OCI-LY7 (cell line): ENCODE measurements at regions not wholly inside any gene's neighbourhood (a gene's known extent, or its start where the extent isn't known, plus 50 kb on each side); places are given as distances from the start of the nearest gene placed in this dataset.

Source experiments
- BruUV-seq: library from RNA; stranded (reverse); fragments of 400-500 nt; replicated peaks from 2 replicates; lab custom pipeline; 2021; lab: Mats Ljungman, UMichigan
- CTCF ChIA-PET: fragments of 300-600 bp; sonication (Branson Sonifier 250); formaldehyde crosslinking; loops from one replicate; lab custom pipeline; 2022; ENCODE audit warnings: antibody characterized with exemption; ENCODE audit not compliant: unreplicated experiment; lab: Charles Lee
- POLR2A ChIA-PET: fragments of 300-600 bp; sonication (Branson Sonifier 250); formaldehyde crosslinking; loops from one replicate; lab custom pipeline; 2022; ENCODE audit warnings: antibody characterized with exemption; lab: Charles Lee
- DNase-seq: peaks from one replicate; pipeline ENCODE4 v3.0.0-alpha.2; 2015; ENCODE audit warnings: low spot score
- H2AFZ ChIP-seq: fragments of 200-600 bp; sonication (generic), shearing (Covaris generic); 2 replicates; pipeline ENCODE4 v1.6.1; 2014; ENCODE audit warnings: mild to moderate bottlenecking, antibody characterized with exemption, low read length, moderate library complexity
- H3K27ac ChIP-seq: fragments of 200-600 bp; sonication (generic); 2 replicates; pipeline ENCODE4 v1.5.1; 2014; ENCODE audit warnings: mixed run types, low read depth, mild to moderate bottlenecking, moderate library complexity, low read length, inconsistent platforms; ENCODE audit not compliant: poor library complexity, severe bottlenecking
- H3K36me3 ChIP-seq: fragments of 200-600 bp; sonication (generic); 2 replicates; pipeline ENCODE4 v1.6.1; 2014; ENCODE audit warnings: mild to moderate bottlenecking, antibody characterized with exemption, low read length, moderate library complexity, mixed read lengths; ENCODE audit not compliant: insufficient read depth
- H3K4me1 ChIP-seq: fragments of 200-600 bp; sonication (generic); 2 replicates; pipeline ENCODE4 v1.5.1; 2014; ENCODE audit warnings: mild to moderate bottlenecking, low read length; ENCODE audit not compliant: insufficient read depth, poor library complexity, severe bottlenecking
- H3K4me2 ChIP-seq: fragments of 200-600 bp; sonication (generic); 2 replicates; pipeline ENCODE4 v1.6.1; 2014; ENCODE audit warnings: mild to moderate bottlenecking, low read length
- H3K4me3 ChIP-seq: fragments of 200-600 bp; sonication (generic); 2 replicates; pipeline ENCODE4 v1.5.1; 2014; ENCODE audit warnings: mild to moderate bottlenecking, low read depth, low read length; ENCODE audit not compliant: poor library complexity, severe bottlenecking
- H3K79me2 ChIP-seq: fragments of 200-600 bp; sonication (generic); 2 replicates; pipeline ENCODE4 v1.6.1; 2016; ENCODE audit warnings: low read depth, mild to moderate bottlenecking, low read length, moderate library complexity, mixed read lengths; ENCODE audit not compliant: insufficient read depth
- H3K9me2 ChIP-seq: fragments of 200-600 bp; sonication (generic); 2 replicates; pipeline ENCODE4 v1.6.1; 2016; ENCODE audit warnings: mild to moderate bottlenecking, low read length, mixed read lengths; ENCODE audit not compliant: insufficient read depth
- H3K9me3 ChIP-seq: fragments of 200-600 bp; sonication (generic); 2 replicates; pipeline ENCODE4 v1.6.1; 2014; ENCODE audit warnings: mild to moderate bottlenecking, mixed run types, low read length, mixed read lengths
- H4K20me1 ChIP-seq: fragments of 200-600 bp; sonication (generic); 2 replicates; pipeline ENCODE4 v1.6.1; 2014; ENCODE audit warnings: mild to moderate bottlenecking, antibody characterized with exemption, low read length, moderate library complexity, mixed read lengths; ENCODE audit not compliant: insufficient read depth
- EZH2phosphoT487 ChIP-seq: fragments of 200-600 bp; sonication (generic); IDR thresholded peaks from 2 replicates; pipeline ENCODE4 v1.6.1; 2018; ENCODE audit warnings: low read depth, borderline replicate concordance, mild to moderate bottlenecking, mixed run types, antibody characterized with exemption, low read length, moderate library complexity, mixed read lengths
- intact Hi-C: fragments of 100-400 bp; cut with micrococcal nuclease; formaldehyde crosslinking; loops from one replicate; pipeline ENCODE4 v1.10.0; 2022; ENCODE audit not compliant: unreplicated experiment
- TF ChIP-seq, protein P1 (sequence below): fragments of 200-600 bp; sonication (generic); conservative IDR thresholded peaks from 2 replicates; pipeline ENCODE4 v1.5.1; 2014; ENCODE audit warnings: mild to moderate bottlenecking, antibody characterized with exemption, low read length, moderate library complexity, mixed read lengths

DNA sequence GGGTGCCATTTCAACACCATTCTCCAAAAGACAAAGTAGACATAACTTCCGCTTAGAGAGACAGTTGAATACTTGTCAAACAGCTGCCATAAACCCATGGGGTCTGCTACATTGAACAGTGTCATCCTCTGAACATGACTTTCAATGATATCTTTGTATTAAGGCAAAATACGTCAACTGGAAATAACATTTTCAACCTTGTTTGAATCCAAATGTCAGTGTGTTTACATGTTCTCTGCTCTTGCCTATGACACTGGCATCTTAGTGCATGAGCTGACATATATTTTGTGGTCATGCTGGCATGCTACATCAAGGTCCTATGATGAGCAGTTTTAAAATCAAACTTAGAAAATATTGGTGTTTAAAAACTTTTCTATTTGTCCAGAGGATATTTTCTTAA, 1548.1 kb upstream of the LRRTM1 start:
- no peak overlapping the region for H3K4me3 ChIP-seq
- CTCF ChIA-PET: no interaction called here
- H3K9me2 ChIP-seq: no peaks in the 10 kb centered on the region
- no peaks in the 10 kb centered on the region for H3K4me1 ChIP-seq
- H3K79me2 ChIP-seq: no peaks in the 10 kb centered on the region
- no peaks in the 10 kb centered on the region for H3K36me3 ChIP-seq
- no peaks in the 10 kb centered on the region; the same call in 1 of the 2 replicates for H3K9me3 ChIP-seq
- BruUV-seq: no TSS peak
- no peak overlapping the region for H2AFZ ChIP-seq
- DNase-seq: no peak
- H3K27ac ChIP-seq: no peak overlapping the region
- no peaks in the 10 kb centered on the region for H4K20me1 ChIP-seq
- TF ChIP-seq, protein P1, sequence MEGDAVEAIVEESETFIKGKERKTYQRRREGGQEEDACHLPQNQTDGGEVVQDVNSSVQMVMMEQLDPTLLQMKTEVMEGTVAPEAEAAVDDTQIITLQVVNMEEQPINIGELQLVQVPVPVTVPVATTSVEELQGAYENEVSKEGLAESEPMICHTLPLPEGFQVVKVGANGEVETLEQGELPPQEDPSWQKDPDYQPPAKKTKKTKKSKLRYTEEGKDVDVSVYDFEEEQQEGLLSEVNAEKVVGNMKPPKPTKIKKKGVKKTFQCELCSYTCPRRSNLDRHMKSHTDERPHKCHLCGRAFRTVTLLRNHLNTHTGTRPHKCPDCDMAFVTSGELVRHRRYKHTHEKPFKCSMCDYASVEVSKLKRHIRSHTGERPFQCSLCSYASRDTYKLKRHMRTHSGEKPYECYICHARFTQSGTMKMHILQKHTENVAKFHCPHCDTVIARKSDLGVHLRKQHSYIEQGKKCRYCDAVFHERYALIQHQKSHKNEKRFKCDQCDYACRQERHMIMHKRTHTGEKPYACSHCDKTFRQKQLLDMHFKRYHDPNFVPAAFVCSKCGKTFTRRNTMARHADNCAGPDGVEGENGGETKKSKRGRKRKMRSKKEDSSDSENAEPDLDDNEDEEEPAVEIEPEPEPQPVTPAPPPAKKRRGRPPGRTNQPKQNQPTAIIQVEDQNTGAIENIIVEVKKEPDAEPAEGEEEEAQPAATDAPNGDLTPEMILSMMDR: no peak
- TF ChIP-seq EZH2phosphoT487: no peak
- POLR2A ChIA-PET: interaction anchor here (0.8 kb wide), 2 partner anchors 9 to 1252 kb away, joined by 3 read pairs; no protein-coding TSS in a partner anchor
- intact Hi-C loops: no loop called here
- H3K4me2 ChIP-seq: no peak overlapping the region

DNA sequence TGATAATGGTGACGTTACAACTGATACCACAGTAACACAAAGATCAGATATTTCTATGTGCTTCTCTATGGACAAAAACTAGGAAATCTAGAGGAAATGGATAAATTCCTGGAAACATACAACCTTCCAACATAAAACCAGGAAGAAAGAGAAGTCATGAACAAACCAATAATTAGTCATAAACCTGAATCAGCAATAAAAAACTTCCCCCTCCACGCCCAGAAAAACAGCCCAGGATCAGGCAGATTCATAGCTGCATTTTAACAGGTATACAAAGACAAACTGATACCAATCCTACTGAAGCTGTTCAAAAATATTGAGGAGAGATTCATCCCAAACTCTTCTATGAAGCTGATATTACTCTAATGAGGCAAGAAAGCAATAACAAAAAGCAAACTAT, 1535.2 kb upstream of the LRRTM1 start:
- intact Hi-C loops: no loop called here
- H3K4me3 ChIP-seq: no peak overlapping the region
- no peaks in the 10 kb centered on the region for H3K9me2 ChIP-seq
- H3K4me2 ChIP-seq: no peak overlapping the region
- H2AFZ ChIP-seq: no peak overlapping the region
- TF ChIP-seq, protein P1: no peak
- TF ChIP-seq EZH2phosphoT487: no peak
- H3K79me2 ChIP-seq: no peaks in the 10 kb centered on the region
- no peaks in the 10 kb centered on the region for H3K9me3 ChIP-seq
- no peak overlapping the region for H3K27ac ChIP-seq
- CTCF ChIA-PET: no interaction called here
- no TSS peak for BruUV-seq
- H3K36me3 ChIP-seq: no peaks in the 10 kb centered on the region
- no peaks in the 10 kb centered on the region for H4K20me1 ChIP-seq
- DNase-seq: no peak
- no peaks in the 10 kb centered on the region for H3K4me1 ChIP-seq
- POLR2A ChIA-PET: interaction anchor here (0.7 kb wide), 1 partner anchor 829 kb away, joined by 3 read pairs; no protein-coding TSS in a partner anchor

DNA sequence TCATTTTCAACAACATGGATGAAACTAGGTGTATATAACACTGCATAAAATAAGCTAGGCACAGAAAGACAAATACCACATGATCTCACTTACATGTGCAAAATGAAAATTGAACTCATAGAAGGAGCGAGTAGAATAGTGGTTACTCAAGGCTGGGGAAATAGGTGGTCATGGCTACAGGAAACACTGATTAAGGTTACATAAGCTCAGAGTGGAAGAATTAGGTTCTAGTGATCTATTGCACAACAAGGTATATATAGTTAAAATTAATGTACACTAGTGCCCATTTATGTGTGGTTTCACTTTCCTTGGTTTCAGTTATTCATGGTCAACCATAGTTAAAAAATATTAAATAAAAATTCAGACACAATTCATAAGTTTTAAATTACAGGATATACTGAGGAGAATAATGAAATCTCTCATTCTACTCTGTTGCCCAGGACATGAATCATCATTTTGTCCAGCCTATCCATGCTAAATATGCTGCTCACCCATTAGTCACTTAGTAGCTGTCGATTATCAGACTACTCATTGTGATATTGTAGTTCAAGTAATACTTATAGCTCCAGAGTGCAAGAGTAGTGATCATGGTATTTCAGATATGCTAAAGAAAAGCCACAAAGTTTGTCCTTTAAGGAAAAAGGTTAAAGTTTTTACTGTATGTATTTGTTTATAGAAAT, 1530.9 kb upstream of the LRRTM1 start:
- no peak overlapping the region for H3K27ac ChIP-seq
- no peak overlapping the region for H2AFZ ChIP-seq
- no peaks in the 10 kb centered on the region for H3K79me2 ChIP-seq
- no peaks in the 10 kb centered on the region for H4K20me1 ChIP-seq
- intact Hi-C loops: no loop called here
- BruUV-seq: no TSS peak
- no peak overlapping the region for H3K4me2 ChIP-seq
- ChIA-PET CTCF (no interaction called here), POLR2A (interaction anchor here (0.7 kb wide), 1 partner anchor 62 kb away, joined by 4 read pairs; no protein-coding TSS in a partner anchor)
- no peaks in the 10 kb centered on the region for H3K9me2 ChIP-seq
- H3K9me3 ChIP-seq: no peaks in the 10 kb centered on the region
- H3K4me1 ChIP-seq: no peaks in the 10 kb centered on the region
- no peaks in the 10 kb centered on the region for H3K36me3 ChIP-seq
- DNase-seq: no peak
- TF ChIP-seq EZH2phosphoT487: no peak
- TF ChIP-seq, protein P1: no peak
- no peak overlapping the region for H3K4me3 ChIP-seq
